ENCODE measurements at regions not wholly inside any gene's neighbourhood (a gene's known extent, or its start where the extent isn't known, plus 50 kb on each side); places are given as distances from the start of the nearest gene placed in this dataset.

DNA sequence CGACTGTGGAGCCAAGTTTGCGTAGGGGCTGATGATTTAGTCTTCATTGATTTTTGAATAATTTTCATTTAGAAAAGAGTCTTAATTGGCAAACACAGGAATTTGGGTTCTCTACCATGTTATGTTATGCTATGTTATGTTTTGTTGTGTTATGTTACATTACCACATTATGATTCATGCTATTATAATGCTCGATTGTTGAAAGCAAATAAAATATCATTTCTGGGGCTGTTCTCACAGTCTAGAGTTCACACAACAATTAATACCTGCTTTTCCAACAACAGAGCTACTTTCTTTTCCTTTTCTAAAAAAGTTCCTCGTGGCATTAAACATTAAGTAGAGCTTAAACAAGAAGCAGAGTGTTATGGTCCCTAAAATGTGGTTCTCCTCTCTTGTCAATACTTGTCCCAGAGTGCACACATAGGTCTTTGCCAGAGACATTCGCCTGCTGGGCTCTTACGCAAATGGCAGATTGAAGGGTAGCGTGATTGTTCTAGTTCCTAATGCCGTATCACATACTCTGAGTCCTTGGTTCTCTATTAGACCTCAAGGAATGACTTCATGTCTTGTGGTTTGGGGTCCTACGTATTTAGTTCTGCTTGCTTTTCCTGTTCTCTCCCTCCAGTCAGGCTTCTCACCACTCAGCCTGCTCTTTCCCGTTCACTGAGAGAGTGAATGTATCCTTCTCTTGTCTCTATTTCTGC lies 370.3 kb downstream of the CD109 start:
- no peaks in the 10 kb centered on the region for H3K36me3 Mint-ChIP-seq
- no peak overlapping the region for H3K4me3 Mint-ChIP-seq
- DNase-seq = no peak
- H3K36me3 ChIP-seq (ENCODE audit: control insufficient read depth, insufficient read depth, low read length) = no peaks in the 10 kb centered on the region
- H3K4me1 ChIP-seq (ENCODE audit: control insufficient read depth, insufficient read depth, low read length) = no peaks in the 10 kb centered on the region
- intact Hi-C loops (cut with micrococcal nuclease) = no loop called here
- no peaks in the 10 kb centered on the region for H3K4me1 Mint-ChIP-seq
- H3K27ac Mint-ChIP-seq = no peak overlapping the region
- peaks cover 2 to 5% of the 10 kb centered on the region in 2 donors for H3K9me3 Mint-ChIP-seq
- H3K27me3 Mint-ChIP-seq (ENCODE audit: low read depth in 2 of 2) = peaks cover 0 to 2% of the 10 kb centered on the region in 2 donors
- no peaks in the 10 kb centered on the region for H3K9me3 ChIP-seq (ENCODE audit: control insufficient read depth, insufficient read depth, low read length)
- no peaks in the 10 kb centered on the region for H3K27me3 ChIP-seq (ENCODE audit: control insufficient read depth, insufficient read depth, low read length)
- no peak overlapping the region for H3K27ac ChIP-seq (ENCODE audit: low read length)
- TF ChIP-seq, protein P1, sequence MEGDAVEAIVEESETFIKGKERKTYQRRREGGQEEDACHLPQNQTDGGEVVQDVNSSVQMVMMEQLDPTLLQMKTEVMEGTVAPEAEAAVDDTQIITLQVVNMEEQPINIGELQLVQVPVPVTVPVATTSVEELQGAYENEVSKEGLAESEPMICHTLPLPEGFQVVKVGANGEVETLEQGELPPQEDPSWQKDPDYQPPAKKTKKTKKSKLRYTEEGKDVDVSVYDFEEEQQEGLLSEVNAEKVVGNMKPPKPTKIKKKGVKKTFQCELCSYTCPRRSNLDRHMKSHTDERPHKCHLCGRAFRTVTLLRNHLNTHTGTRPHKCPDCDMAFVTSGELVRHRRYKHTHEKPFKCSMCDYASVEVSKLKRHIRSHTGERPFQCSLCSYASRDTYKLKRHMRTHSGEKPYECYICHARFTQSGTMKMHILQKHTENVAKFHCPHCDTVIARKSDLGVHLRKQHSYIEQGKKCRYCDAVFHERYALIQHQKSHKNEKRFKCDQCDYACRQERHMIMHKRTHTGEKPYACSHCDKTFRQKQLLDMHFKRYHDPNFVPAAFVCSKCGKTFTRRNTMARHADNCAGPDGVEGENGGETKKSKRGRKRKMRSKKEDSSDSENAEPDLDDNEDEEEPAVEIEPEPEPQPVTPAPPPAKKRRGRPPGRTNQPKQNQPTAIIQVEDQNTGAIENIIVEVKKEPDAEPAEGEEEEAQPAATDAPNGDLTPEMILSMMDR (IDR thresholded peaks at IDR 0.05) = no peak
- no peak for ATAC-seq
- 48% methylated on average over 9 of the region's 10 CpGs for WGBS (ENCODE audit: insufficient coverage)
- H3K4me3 ChIP-seq (ENCODE audit: low read length) = no peak overlapping the region

- Histone ChIP-seq H3K36me3 (ENCODE audit: control insufficient read depth, insufficient read depth, low read length) (no peaks in the 10 kb centered on the region), H3K9me3 (ENCODE audit: control insufficient read depth, insufficient read depth, low read length) (no peaks in the 10 kb centered on the region), H3K27me3 (ENCODE audit: control insufficient read depth, insufficient read depth, low read length) (no peaks in the 10 kb centered on the region), H3K4me3 (ENCODE audit: low read length) (no peak overlapping the region), H3K4me1 (ENCODE audit: control insufficient read depth, insufficient read depth, low read length) (no peaks in the 10 kb centered on the region), H3K27ac (ENCODE audit: low read length) (no peak overlapping the region)
- ATAC-seq = no peak
- H3K9me3 Mint-ChIP-seq = peaks cover 2 to 5% of the 10 kb centered on the region in 2 donors
- TF ChIP-seq, protein P1 (IDR thresholded peaks at IDR 0.05) = no peak
- no peak overlapping the region for H3K4me3 Mint-ChIP-seq
- 75% methylated on average over 1 of the region's 1 CpG for WGBS (ENCODE audit: insufficient coverage)
- intact Hi-C loops (cut with micrococcal nuclease) = no loop called here
- no peaks in the 10 kb centered on the region for H3K4me1 Mint-ChIP-seq
- peaks cover 0 to 2% of the 10 kb centered on the region in 2 donors for H3K27me3 Mint-ChIP-seq (ENCODE audit: low read depth in 2 of 2)
- no peak overlapping the region for H3K27ac Mint-ChIP-seq
- no peaks in the 10 kb centered on the region for H3K36me3 Mint-ChIP-seq
- no peak for DNase-seq
Measured at GRCh38 chr6:74065705-74066104, 369.7 kb downstream of the CD109 start.

GRCh38 chr6:74063391-74063790 lies 367.4 kb downstream of the CD109 start:
- ATAC-seq = no peak
- no peak overlapping the region for H3K27ac Mint-ChIP-seq

More at GRCh38 chr6:74063391-74063790, 367.4 kb downstream of the CD109 start:
- TF ChIP-seq, protein P1 (IDR thresholded peaks at IDR 0.05) = no peak
- no peak overlapping the region for H3K27ac ChIP-seq (ENCODE audit: low read length)
- no peak overlapping the region for H3K4me3 ChIP-seq (ENCODE audit: low read length)
- Mint-ChIP-seq H3K36me3 (no peaks in the 10 kb centered on the region), H3K9me3 (peaks cover 2 to 8% of the 10 kb centered on the region in 2 donors), H3K4me3 (no peak overlapping the region), H3K4me1 (no peaks in the 10 kb centered on the region), H3K27me3 (ENCODE audit: low read depth in 2 of 2) (peaks cover 0 to 2% of the 10 kb centered on the region in 2 donors)
- no peaks in the 10 kb centered on the region for H3K27me3 ChIP-seq (ENCODE audit: control insufficient read depth, insufficient read depth, low read length)
- intact Hi-C loops (cut with micrococcal nuclease) = no loop called here
- no peaks in the 10 kb centered on the region for H3K36me3 ChIP-seq (ENCODE audit: control insufficient read depth, insufficient read depth, low read length)
- DNase-seq = no peak
- H3K4me1 ChIP-seq (ENCODE audit: control insufficient read depth, insufficient read depth, low read length) = no peaks in the 10 kb centered on the region
- no peaks in the 10 kb centered on the region for H3K9me3 ChIP-seq (ENCODE audit: control insufficient read depth, insufficient read depth, low read length)
